ENCODE measurements at regions not wholly inside any gene's neighbourhood (a gene's known extent, or its start where the extent isn't known, plus 50 kb on each side); places are given as distances from the start of the nearest gene placed in this dataset.

GRCh38 chr10:44132361-44133289 is 252.3 kb downstream of the CXCL12 start:
- TF ChIP-seq EZH2 (optimal IDR thresholded peaks at IDR 0.05; ENCODE audit: low read depth, low read length) (no peak), CTCF (IDR thresholded peaks at IDR 0.05; ENCODE audit: low read length) (no peak), EZH2phosphoT487 (IDR thresholded peaks at IDR 0.05; ENCODE audit: low read length) (no peak)
